ENCODE measurements at regions not wholly inside any gene's neighbourhood (a gene's known extent, or its start where the extent isn't known, plus 50 kb on each side); places are given as distances from the start of the nearest gene placed in this dataset.

DNA sequence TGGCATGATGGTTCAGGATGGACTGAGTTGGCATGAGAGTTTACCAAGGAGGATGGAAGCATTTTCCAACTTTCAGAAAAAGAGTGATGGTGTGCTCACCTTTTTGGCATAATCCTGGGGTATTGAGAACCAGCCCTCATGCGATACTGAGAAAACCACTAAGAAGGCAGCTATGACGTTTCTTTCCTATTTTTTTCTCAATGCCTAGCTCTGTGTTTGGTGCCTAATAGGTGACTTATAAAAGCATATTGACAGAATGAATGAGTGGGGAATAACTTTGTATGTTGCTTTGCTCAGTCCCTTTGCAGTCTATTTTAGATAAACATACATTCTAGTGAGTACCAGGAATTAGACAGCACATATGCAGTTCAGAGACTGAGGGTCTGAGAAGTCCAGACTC lies 816.3 kb downstream of the DHX35 start:
- H3K9me3 Mint-ChIP-seq: peaks cover 0 to 4% (median 0%) of the 10 kb centered on the region in 7 donors
- H3K36me3 ChIP-seq (ENCODE audit: control insufficient read depth, insufficient read depth, low read length): no peaks in the 10 kb centered on the region

DNA sequence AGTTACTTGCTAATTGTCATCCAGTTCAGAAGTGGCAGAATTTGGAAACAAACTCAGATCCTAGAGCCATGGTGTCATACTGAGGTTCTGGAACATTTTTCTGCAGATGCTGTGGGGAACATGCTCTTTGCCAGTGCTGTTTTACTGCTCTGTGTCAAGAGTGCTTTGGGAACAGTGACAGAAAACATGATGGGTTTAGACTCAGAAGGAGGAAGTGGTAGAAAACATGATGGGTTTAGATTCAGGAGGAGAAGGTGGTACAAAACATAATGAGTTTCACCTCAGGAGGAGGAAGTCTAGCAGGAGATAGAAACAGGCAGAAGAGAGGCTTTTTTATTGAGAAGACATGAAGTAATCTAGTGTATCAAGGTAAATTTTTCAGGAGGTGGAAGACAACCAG lies 815.5 kb downstream of the DHX35 start:
- peaks cover 0 to 4% (median 0%) of the 10 kb centered on the region in 7 donors for H3K9me3 Mint-ChIP-seq
- no peaks in the 10 kb centered on the region for H3K36me3 Mint-ChIP-seq

More for the DNA sequence above, 816.3 kb downstream of the DHX35 start:
- Mint-ChIP-seq H3K36me3 (no peaks in the 10 kb centered on the region), H3K4me3 (no peak overlapping the region), H3K27me3 (no peaks in the 10 kb centered on the region), H3K4me1 (no peaks in the 10 kb centered on the region), H3K27ac (no peak overlapping the region)
- H3K4me3 ChIP-seq (ENCODE audit: low read depth, low read length): no peak overlapping the region
- no peak for ATAC-seq (ENCODE audit: low read depth in 2 of 2)
- H3K27me3 ChIP-seq (ENCODE audit: control insufficient read depth, insufficient read depth, low read length): no peaks in the 10 kb centered on the region
- DNase-seq: no peak
- no peak overlapping the region for H3K27ac ChIP-seq (ENCODE audit: insufficient read depth, low read length, poor library complexity, severe bottlenecking)
- no peaks in the 10 kb centered on the region for H3K4me1 ChIP-seq (ENCODE audit: control insufficient read depth, insufficient read depth, low read length, poor library complexity, severe bottlenecking)
- no peaks in the 10 kb centered on the region for H3K9me3 ChIP-seq (ENCODE audit: control insufficient read depth in 2 of 2, low read length in 2 of 2)

DNA sequence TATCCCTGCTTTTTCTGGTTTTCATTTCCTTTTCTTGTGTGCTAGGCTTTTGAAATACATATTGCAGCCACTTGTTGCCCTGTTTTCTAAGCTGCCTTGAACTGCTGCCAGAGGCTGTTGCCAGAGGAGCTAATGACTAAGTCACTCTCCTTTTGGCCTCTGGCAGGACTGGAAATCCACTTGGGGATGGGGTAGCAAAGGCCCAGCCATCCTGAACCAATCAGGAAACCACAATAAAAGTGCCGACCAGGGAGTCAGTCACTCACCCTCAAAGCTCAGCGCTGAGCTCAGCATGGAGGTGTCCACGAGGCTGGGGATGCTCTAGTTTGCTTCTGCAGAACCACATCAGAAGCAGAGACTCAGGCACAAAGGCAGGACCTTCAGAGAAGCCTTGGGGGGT lies 813.0 kb downstream of the DHX35 start:
- H3K4me1 Mint-ChIP-seq: no peaks in the 10 kb centered on the region
- Histone ChIP-seq H3K4me3 (ENCODE audit: low read depth, low read length) (no peak overlapping the region), H3K27ac (ENCODE audit: insufficient read depth, low read length, poor library complexity, severe bottlenecking) (no peak overlapping the region), H3K27me3 (ENCODE audit: control insufficient read depth, insufficient read depth, low read length) (no peaks in the 10 kb centered on the region), H3K36me3 (ENCODE audit: control insufficient read depth, insufficient read depth, low read length) (no peaks in the 10 kb centered on the region), H3K4me1 (ENCODE audit: control insufficient read depth, insufficient read depth, low read length, poor library complexity, severe bottlenecking) (no peaks in the 10 kb centered on the region), H3K9me3 (ENCODE audit: control insufficient read depth in 2 of 2, low read length in 2 of 2) (no peaks in the 10 kb centered on the region)
- ATAC-seq (ENCODE audit: low read depth in 2 of 2) (no peak), DNase-seq (no peak)
- H3K27ac Mint-ChIP-seq: no peak overlapping the region
- no peak overlapping the region for H3K4me3 Mint-ChIP-seq
- peaks cover 0 to 8% (median 3%) of the 10 kb centered on the region in 7 donors for H3K9me3 Mint-ChIP-seq
- H3K36me3 Mint-ChIP-seq: no peaks in the 10 kb centered on the region
- no peaks in the 10 kb centered on the region for H3K27me3 Mint-ChIP-seq

More for the DNA sequence above, 815.5 kb downstream of the DHX35 start:
- no peak for DNase-seq
- H3K4me3 Mint-ChIP-seq: no peak overlapping the region
- ATAC-seq (ENCODE audit: low read depth in 2 of 2): no peak
- Histone ChIP-seq H3K36me3 (ENCODE audit: control insufficient read depth, insufficient read depth, low read length) (no peaks in the 10 kb centered on the region), H3K27me3 (ENCODE audit: control insufficient read depth, insufficient read depth, low read length) (no peaks in the 10 kb centered on the region), H3K9me3 (ENCODE audit: control insufficient read depth in 2 of 2, low read length in 2 of 2) (no peaks in the 10 kb centered on the region), H3K4me1 (ENCODE audit: control insufficient read depth, insufficient read depth, low read length, poor library complexity, severe bottlenecking) (no peaks in the 10 kb centered on the region), H3K4me3 (ENCODE audit: low read depth, low read length) (no peak overlapping the region), H3K27ac (ENCODE audit: insufficient read depth, low read length, poor library complexity, severe bottlenecking) (no peak overlapping the region)
- no peak overlapping the region for H3K27ac Mint-ChIP-seq
- no peaks in the 10 kb centered on the region for H3K27me3 Mint-ChIP-seq
- H3K4me1 Mint-ChIP-seq: no peaks in the 10 kb centered on the region

DNA sequence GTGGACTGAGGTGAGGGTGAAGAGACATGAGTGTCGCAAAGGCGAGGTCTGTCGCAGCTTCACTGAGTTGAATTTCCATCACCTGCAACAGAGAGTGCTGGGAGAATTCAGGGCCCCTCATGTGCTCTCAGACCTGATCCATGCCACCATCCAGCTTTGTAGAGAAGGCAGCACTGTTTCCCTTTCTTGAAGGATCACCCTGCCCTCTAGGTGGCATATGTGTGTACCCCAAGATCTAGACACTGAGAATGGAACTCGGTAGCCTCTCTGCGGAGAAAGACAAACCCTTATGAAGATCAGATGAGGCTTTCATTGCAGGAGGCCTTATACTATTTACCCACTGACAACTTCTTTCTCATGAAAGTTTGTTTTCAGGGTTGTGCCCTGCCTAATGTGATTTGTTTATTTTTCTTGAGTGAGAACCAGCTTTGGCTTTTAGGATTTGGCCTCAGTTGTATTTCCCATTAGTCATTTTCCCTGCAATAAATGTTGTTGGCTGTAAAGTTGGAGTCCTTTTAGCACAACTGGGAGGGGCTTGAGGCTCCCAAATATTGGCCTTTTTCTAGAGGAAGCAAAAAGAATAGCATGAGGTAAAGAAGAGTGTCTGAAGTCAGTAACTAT lies 811.3 kb downstream of the DHX35 start:
- H3K36me3 ChIP-seq (ENCODE audit: control insufficient read depth, insufficient read depth, low read length): no peaks in the 10 kb centered on the region
- ATAC-seq (ENCODE audit: low read depth in 2 of 2): no peak
- H3K4me3 ChIP-seq (ENCODE audit: low read depth, low read length): no peak overlapping the region
- Mint-ChIP-seq H3K36me3 (no peaks in the 10 kb centered on the region), H3K9me3 (peaks cover 0 to 8% (median 3%) of the 10 kb centered on the region in 7 donors), H3K27me3 (no peaks in the 10 kb centered on the region), H3K4me1 (no peaks in the 10 kb centered on the region), H3K27ac (no peak overlapping the region), H3K4me3 (no peak overlapping the region)
- no peaks in the 10 kb centered on the region for H3K27me3 ChIP-seq (ENCODE audit: control insufficient read depth, insufficient read depth, low read length)
- H3K27ac ChIP-seq (ENCODE audit: insufficient read depth, low read length, poor library complexity, severe bottlenecking): no peak overlapping the region
- DNase-seq: no peak
- H3K4me1 ChIP-seq (ENCODE audit: control insufficient read depth, insufficient read depth, low read length, poor library complexity, severe bottlenecking): no peaks in the 10 kb centered on the region
- no peaks in the 10 kb centered on the region for H3K9me3 ChIP-seq (ENCODE audit: control insufficient read depth in 2 of 2, low read length in 2 of 2)

- H3K27ac ChIP-seq (ENCODE audit: insufficient read depth, low read length, poor library complexity, severe bottlenecking): no peak overlapping the region
- Mint-ChIP-seq H3K4me3 (no peak overlapping the region), H3K4me1 (no peaks in the 10 kb centered on the region), H3K27ac (no peak overlapping the region), H3K27me3 (peaks cover 4% of the 10 kb centered on the region), H3K36me3 (no peaks in the 10 kb centered on the region), H3K9me3 (peaks cover 1 to 9% (median 5%) of the 10 kb centered on the region in 7 donors)
- no peaks in the 10 kb centered on the region for H3K27me3 ChIP-seq (ENCODE audit: control insufficient read depth, insufficient read depth, low read length)
- H3K9me3 ChIP-seq (ENCODE audit: control insufficient read depth in 2 of 2, low read length in 2 of 2): no peaks in the 10 kb centered on the region
- ATAC-seq (ENCODE audit: low read depth in 2 of 2) (no peak), DNase-seq (no peak)
- no peaks in the 10 kb centered on the region for H3K4me1 ChIP-seq (ENCODE audit: control insufficient read depth, insufficient read depth, low read length, poor library complexity, severe bottlenecking)
- no peak overlapping the region for H3K4me3 ChIP-seq (ENCODE audit: low read depth, low read length)
- no peaks in the 10 kb centered on the region for H3K36me3 ChIP-seq (ENCODE audit: control insufficient read depth, insufficient read depth, low read length)
Measured at GRCh38 chr20:39767352-39767751, 805.2 kb downstream of the DHX35 start.

- ATAC-seq (ENCODE audit: low read depth in 2 of 2): no peak
- no peak for DNase-seq
- Histone ChIP-seq H3K4me3 (ENCODE audit: low read depth, low read length) (no peak overlapping the region), H3K27me3 (ENCODE audit: control insufficient read depth, insufficient read depth, low read length) (no peaks in the 10 kb centered on the region), H3K4me1 (ENCODE audit: control insufficient read depth, insufficient read depth, low read length, poor library complexity, severe bottlenecking) (no peaks in the 10 kb centered on the region), H3K27ac (ENCODE audit: insufficient read depth, low read length, poor library complexity, severe bottlenecking) (no peak overlapping the region), H3K9me3 (ENCODE audit: control insufficient read depth in 2 of 2, low read length in 2 of 2) (no peaks in the 10 kb centered on the region), H3K36me3 (ENCODE audit: control insufficient read depth, insufficient read depth, low read length) (no peaks in the 10 kb centered on the region)
- Mint-ChIP-seq H3K9me3 (peaks cover 1 to 9% (median 4%) of the 10 kb centered on the region in 7 donors), H3K4me3 (no peak overlapping the region), H3K27me3 (peaks cover 4% of the 10 kb centered on the region), H3K4me1 (no peaks in the 10 kb centered on the region), H3K36me3 (no peaks in the 10 kb centered on the region), H3K27ac (no peak overlapping the region)
Measured at GRCh38 chr20:39766333-39766732, 804.2 kb downstream of the DHX35 start.

- Histone ChIP-seq H3K27me3 (ENCODE audit: control insufficient read depth, insufficient read depth, low read length) (no peaks in the 10 kb centered on the region), H3K9me3 (ENCODE audit: control insufficient read depth in 2 of 2, low read length in 2 of 2) (no peaks in the 10 kb centered on the region), H3K4me1 (ENCODE audit: control insufficient read depth, insufficient read depth, low read length, poor library complexity, severe bottlenecking) (no peaks in the 10 kb centered on the region), H3K4me3 (ENCODE audit: low read depth, low read length) (no peak overlapping the region), H3K36me3 (ENCODE audit: control insufficient read depth, insufficient read depth, low read length) (no peaks in the 10 kb centered on the region), H3K27ac (ENCODE audit: insufficient read depth, low read length, poor library complexity, severe bottlenecking) (no peak overlapping the region)
- DNase-seq (no peak), ATAC-seq (ENCODE audit: low read depth in 2 of 2) (no peak)
- no peaks in the 10 kb centered on the region for H3K4me1 Mint-ChIP-seq
- no peak overlapping the region for H3K27ac Mint-ChIP-seq
- no peak overlapping the region for H3K4me3 Mint-ChIP-seq
- peaks cover 0 to 7% (median 4%) of the 10 kb centered on the region in 7 donors for H3K9me3 Mint-ChIP-seq
- H3K36me3 Mint-ChIP-seq: no peaks in the 10 kb centered on the region
- peaks cover 4% of the 10 kb centered on the region for H3K27me3 Mint-ChIP-seq
Measured at GRCh38 chr20:39762716-39763115, 800.6 kb downstream of the DHX35 start.

- no peak overlapping the region for H3K4me3 Mint-ChIP-seq
- H3K36me3 Mint-ChIP-seq: no peaks in the 10 kb centered on the region
- no peaks in the 10 kb centered on the region for H3K4me1 Mint-ChIP-seq
Measured at GRCh38 chr20:39758876-39759275, 796.7 kb downstream of the DHX35 start.

More at GRCh38 chr20:39758876-39759275, 796.7 kb downstream of the DHX35 start:
- Histone ChIP-seq H3K4me3 (ENCODE audit: low read depth, low read length) (no peak overlapping the region), H3K9me3 (ENCODE audit: control insufficient read depth in 2 of 2, low read length in 2 of 2) (no peaks in the 10 kb centered on the region), H3K4me1 (ENCODE audit: control insufficient read depth, insufficient read depth, low read length, poor library complexity, severe bottlenecking) (no peaks in the 10 kb centered on the region), H3K36me3 (ENCODE audit: control insufficient read depth, insufficient read depth, low read length) (no peaks in the 10 kb centered on the region), H3K27ac (ENCODE audit: insufficient read depth, low read length, poor library complexity, severe bottlenecking) (no peak overlapping the region), H3K27me3 (ENCODE audit: control insufficient read depth, insufficient read depth, low read length) (no peaks in the 10 kb centered on the region)
- no peak for DNase-seq
- Mint-ChIP-seq H3K9me3 (peaks cover 0 to 7% (median 2%) of the 10 kb centered on the region in 7 donors), H3K27ac (no peak overlapping the region), H3K27me3 (peaks cover 4% of the 10 kb centered on the region)
- no peak for ATAC-seq (ENCODE audit: low read depth in 2 of 2)

All from CD4-positive, CD25-positive, alpha-beta regulatory T cell (primary cell).